SK-N-SH treated with all-trans-retinoic acid at 6 μM for 48 hours (cell line): ENCODE measurements at regions not wholly inside any gene's neighbourhood (a gene's known extent, or its start where the extent isn't known, plus 50 kb on each side); places are given as distances from the start of the nearest gene placed in this dataset.

Source experiments
- ARNTL ChIP-seq: fragments of 450-650 bp; formaldehyde crosslinking; IDR thresholded peaks from 2 replicates; pipeline ENCODE4 v1.5.0; 2020; ENCODE audit warnings: low read depth, mild to moderate bottlenecking, moderate library complexity, borderline replicate concordance
- CSDC2 ChIP-seq: fragments of 250-450 bp; sonication (Bioruptor Pico); IDR thresholded peaks from 2 replicates; pipeline ENCODE4 v1.5.0; 2020; ENCODE audit warnings: mild to moderate bottlenecking, moderate library complexity
- GLIS3 ChIP-seq: fragments of 250-450 bp; sonication (Bioruptor Pico); IDR thresholded peaks from 2 replicates; pipeline ENCODE4 v1.5.0; 2020; ENCODE audit warnings: mild to moderate bottlenecking, moderate library complexity
- ISL1 ChIP-seq: fragments of 250-450 bp; sonication (Bioruptor Pico); IDR thresholded peaks from 2 replicates; pipeline ENCODE4 v2.1.2; 2022; ENCODE audit warnings: mild to moderate bottlenecking, moderate library complexity
- RARB ChIP-seq: fragments of 250-450 bp; sonication (Bioruptor Pico); IDR thresholded peaks from 2 replicates; pipeline ENCODE4 v1.8.0; 2021; ENCODE audit warnings: mild to moderate bottlenecking, moderate library complexity
- SNAI2 ChIP-seq: fragments of 250-450 bp; sonication (Bioruptor Pico); IDR thresholded peaks from 2 replicates; pipeline ENCODE4 v1.5.0; 2020; ENCODE audit warnings: mild to moderate bottlenecking, moderate library complexity
- TOX ChIP-seq: fragments of 250-450 bp; sonication (Bioruptor Pico); IDR thresholded peaks from 2 replicates; pipeline ENCODE4 v1.8.0; 2021; ENCODE audit warnings: mild to moderate bottlenecking, moderate library complexity, borderline replicate concordance
- ZFP30 ChIP-seq: fragments of 450-650 bp; formaldehyde crosslinking; IDR thresholded peaks from 2 replicates; pipeline ENCODE4 v1.5.0; 2022; ENCODE audit warnings: mild to moderate bottlenecking, moderate library complexity
- TF ChIP-seq, protein P1 (sequence below): fragments of 250-450 bp; sonication (Bioruptor Pico); IDR thresholded peaks from 2 replicates; pipeline ENCODE4 v1.8.0; 2021; ENCODE audit warnings: low read depth, mild to moderate bottlenecking, moderate library complexity, borderline replicate concordance
- TF ChIP-seq, protein P2 (sequence below): fragments of 250-450 bp; sonication (Bioruptor Pico); IDR thresholded peaks from 2 replicates; pipeline ENCODE4 v1.5.0; 2020; ENCODE audit warnings: mild to moderate bottlenecking, moderate library complexity
- TF ChIP-seq, protein P3 (sequence below): fragments of 250-450 bp; sonication (Bioruptor Pico); IDR thresholded peaks from 2 replicates; pipeline ENCODE4 v1.5.1; 2020; ENCODE audit warnings: low read depth, mild to moderate bottlenecking, moderate library complexity

DNA sequence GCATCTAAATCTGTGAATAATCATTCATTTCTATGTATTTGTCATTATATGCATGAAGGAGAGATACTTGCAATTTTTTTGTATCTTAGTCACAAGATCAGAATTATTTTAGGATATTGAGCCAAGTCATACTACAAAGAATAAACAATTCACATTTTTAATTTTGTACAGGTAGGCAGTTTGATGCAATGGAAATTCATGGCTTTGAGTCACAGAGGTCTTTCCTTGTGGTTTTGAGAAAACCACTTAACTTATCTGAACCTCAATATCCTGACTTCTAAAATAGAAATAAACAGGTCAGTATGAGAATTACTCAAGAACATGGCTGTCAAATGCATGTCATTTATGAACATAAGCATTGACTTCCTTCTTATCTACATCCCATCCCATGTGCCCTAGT, 221.4 kb upstream of the SLC10A2 start:
- TF ChIP-seq SNAI2 (CRISPR knock-in tag) = no peak
- TF ChIP-seq, protein P1, sequence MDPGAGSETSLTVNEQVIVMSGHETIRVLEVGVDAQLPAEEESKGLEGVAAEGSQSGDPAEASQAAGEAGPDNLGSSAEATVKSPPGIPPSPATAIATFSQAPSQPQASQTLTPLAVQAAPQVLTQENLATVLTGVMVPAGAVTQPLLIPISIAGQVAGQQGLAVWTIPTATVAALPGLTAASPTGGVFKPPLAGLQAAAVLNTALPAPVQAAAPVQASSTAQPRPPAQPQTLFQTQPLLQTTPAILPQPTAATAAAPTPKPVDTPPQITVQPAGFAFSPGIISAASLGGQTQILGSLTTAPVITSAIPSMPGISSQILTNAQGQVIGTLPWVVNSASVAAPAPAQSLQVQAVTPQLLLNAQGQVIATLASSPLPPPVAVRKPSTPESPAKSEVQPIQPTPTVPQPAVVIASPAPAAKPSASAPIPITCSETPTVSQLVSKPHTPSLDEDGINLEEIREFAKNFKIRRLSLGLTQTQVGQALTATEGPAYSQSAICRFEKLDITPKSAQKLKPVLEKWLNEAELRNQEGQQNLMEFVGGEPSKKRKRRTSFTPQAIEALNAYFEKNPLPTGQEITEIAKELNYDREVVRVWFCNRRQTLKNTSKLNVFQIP = no peak
- no peak for TF ChIP-seq ARNTL (CRISPR knock-in tag)
- TF ChIP-seq ZFP30 = no peak
- TF ChIP-seq, protein P2, sequence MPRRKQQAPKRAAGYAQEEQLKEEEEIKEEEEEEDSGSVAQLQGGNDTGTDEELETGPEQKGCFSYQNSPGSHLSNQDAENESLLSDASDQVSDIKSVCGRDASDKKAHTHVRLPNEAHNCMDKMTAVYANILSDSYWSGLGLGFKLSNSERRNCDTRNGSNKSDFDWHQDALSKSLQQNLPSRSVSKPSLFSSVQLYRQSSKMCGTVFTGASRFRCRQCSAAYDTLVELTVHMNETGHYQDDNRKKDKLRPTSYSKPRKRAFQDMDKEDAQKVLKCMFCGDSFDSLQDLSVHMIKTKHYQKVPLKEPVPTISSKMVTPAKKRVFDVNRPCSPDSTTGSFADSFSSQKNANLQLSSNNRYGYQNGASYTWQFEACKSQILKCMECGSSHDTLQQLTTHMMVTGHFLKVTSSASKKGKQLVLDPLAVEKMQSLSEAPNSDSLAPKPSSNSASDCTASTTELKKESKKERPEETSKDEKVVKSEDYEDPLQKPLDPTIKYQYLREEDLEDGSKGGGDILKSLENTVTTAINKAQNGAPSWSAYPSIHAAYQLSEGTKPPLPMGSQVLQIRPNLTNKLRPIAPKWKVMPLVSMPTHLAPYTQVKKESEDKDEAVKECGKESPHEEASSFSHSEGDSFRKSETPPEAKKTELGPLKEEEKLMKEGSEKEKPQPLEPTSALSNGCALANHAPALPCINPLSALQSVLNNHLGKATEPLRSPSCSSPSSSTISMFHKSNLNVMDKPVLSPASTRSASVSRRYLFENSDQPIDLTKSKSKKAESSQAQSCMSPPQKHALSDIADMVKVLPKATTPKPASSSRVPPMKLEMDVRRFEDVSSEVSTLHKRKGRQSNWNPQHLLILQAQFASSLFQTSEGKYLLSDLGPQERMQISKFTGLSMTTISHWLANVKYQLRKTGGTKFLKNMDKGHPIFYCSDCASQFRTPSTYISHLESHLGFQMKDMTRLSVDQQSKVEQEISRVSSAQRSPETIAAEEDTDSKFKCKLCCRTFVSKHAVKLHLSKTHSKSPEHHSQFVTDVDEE (CRISPR knock-in tag) = no peak
- no peak for TF ChIP-seq ISL1
- no peak for TF ChIP-seq CSDC2 (CRISPR knock-in tag)
- TF ChIP-seq GLIS3 (CRISPR knock-in tag) = no peak
- TF ChIP-seq, protein P3, sequence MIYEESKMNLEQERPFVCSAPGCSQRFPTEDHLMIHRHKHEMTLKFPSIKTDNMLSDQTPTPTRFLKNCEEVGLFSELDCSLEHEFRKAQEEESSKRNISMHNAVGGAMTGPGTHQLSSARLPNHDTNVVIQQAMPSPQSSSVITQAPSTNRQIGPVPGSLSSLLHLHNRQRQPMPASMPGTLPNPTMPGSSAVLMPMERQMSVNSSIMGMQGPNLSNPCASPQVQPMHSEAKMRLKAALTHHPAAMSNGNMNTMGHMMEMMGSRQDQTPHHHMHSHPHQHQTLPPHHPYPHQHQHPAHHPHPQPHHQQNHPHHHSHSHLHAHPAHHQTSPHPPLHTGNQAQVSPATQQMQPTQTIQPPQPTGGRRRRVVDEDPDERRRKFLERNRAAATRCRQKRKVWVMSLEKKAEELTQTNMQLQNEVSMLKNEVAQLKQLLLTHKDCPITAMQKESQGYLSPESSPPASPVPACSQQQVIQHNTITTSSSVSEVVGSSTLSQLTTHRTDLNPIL (CRISPR knock-in tag) = no peak
- TF ChIP-seq RARB = no peak
- no peak for TF ChIP-seq TOX (CRISPR knock-in tag)
